Right lobe of liver (tissue), 4 donors: ENCODE measurements at regions not wholly inside any gene's neighbourhood (a gene's known extent, or its start where the extent isn't known, plus 50 kb on each side); places are given as distances from the start of the nearest gene placed in this dataset.

ENCODE experiments used
- CTCF ChIP-seq, 4 donors: fragments of 200-600 bp in 3 of 4; fragments of 450-650 bp in 1 of 4; IDR thresholded peaks; one replicate each; pipeline versions ENCODE4 v1.5.1 to v1.8.0; 2016 to 2022; ENCODE audit warnings: antibody characterized with exemption in 4 of 4, mild to moderate bottlenecking in 2 of 4
- POLR2A ChIP-seq: fragments of 450-650 bp; IDR thresholded peaks from one replicate; pipeline ENCODE4 v1.6.1; 2017; ENCODE audit warnings: antibody characterized with exemption, mild to moderate bottlenecking
- donor health status: DM: no; HTN: no; CAD: no.
- donor health status: DM: no; HTN: no; CAD: no.
- donor health status: DM: no; HTN: yes; CAD: no.

GRCh38 chr6:37082390-37083130, 77.1 kb downstream of the FGD2 start:
- no peak for TF ChIP-seq CTCF (IDR thresholded peaks at IDR 0.05)
- TF ChIP-seq POLR2A, result no peak
